HEK293T (cell line): ENCODE measurements at regions not wholly inside any gene's neighbourhood (a gene's known extent, or its start where the extent isn't known, plus 50 kb on each side); places are given as distances from the start of the nearest gene placed in this dataset.

Experiments
- BHLHE40 ChIP-seq: fragments of 450-650 bp; IDR thresholded peaks from 2 replicates; pipeline ENCODE4 v1.6.1; 2016; ENCODE audit warnings: mild to moderate bottlenecking, moderate library complexity, borderline replicate concordance
- CTBP1 ChIP-seq: fragments of 450-650 bp; IDR thresholded peaks from 2 replicates; pipeline ENCODE4 v1.6.1; 2016; ENCODE audit warnings: borderline replicate concordance
- FOXA1 ChIP-seq: fragments of 450-650 bp; IDR thresholded peaks from 2 replicates; pipeline ENCODE4 v1.6.1; 2016; ENCODE audit warnings: mild to moderate bottlenecking
- FOXK2 ChIP-seq: fragments of 450-650 bp; IDR thresholded peaks from 2 replicates; pipeline ENCODE4 v1.6.1; 2016; ENCODE audit warnings: mild to moderate bottlenecking
- FOXM1 ChIP-seq: fragments of 450-650 bp; IDR thresholded peaks from 2 replicates; pipeline ENCODE4 v1.6.1; 2017; ENCODE audit warnings: mild to moderate bottlenecking, borderline replicate concordance
- HDGF ChIP-seq: fragments of 450-650 bp; IDR thresholded peaks from 2 replicates; pipeline ENCODE4 v1.6.1; 2017; ENCODE audit warnings: antibody characterized with exemption, borderline replicate concordance
- L3MBTL2 ChIP-seq: fragments of 450-650 bp; conservative IDR thresholded peaks from 2 replicates; pipeline ENCODE4 v1.6.1; 2016; ENCODE audit warnings: mild to moderate bottlenecking
- NFRKB ChIP-seq: fragments of 450-650 bp; IDR thresholded peaks from 2 replicates; pipeline ENCODE4 v1.6.1; 2016; ENCODE audit warnings: mild to moderate bottlenecking, moderate library complexity
- SP1 ChIP-seq: fragments of 450-650 bp; IDR thresholded peaks from 2 replicates; pipeline ENCODE4 v1.6.1; 2017
- SUZ12 ChIP-seq: fragments of 450-650 bp; IDR thresholded peaks from 2 replicates; pipeline ENCODE4 v1.6.1; 2016; ENCODE audit warnings: mild to moderate bottlenecking
- TARDBP ChIP-seq: fragments of 450-650 bp; IDR thresholded peaks from 2 replicates; pipeline ENCODE4 v1.6.1; 2016
- TF ChIP-seq, protein P1 (sequence below): fragments of 450-650 bp; IDR thresholded peaks from 2 replicates; pipeline ENCODE4 v1.6.1; 2016

DNA sequence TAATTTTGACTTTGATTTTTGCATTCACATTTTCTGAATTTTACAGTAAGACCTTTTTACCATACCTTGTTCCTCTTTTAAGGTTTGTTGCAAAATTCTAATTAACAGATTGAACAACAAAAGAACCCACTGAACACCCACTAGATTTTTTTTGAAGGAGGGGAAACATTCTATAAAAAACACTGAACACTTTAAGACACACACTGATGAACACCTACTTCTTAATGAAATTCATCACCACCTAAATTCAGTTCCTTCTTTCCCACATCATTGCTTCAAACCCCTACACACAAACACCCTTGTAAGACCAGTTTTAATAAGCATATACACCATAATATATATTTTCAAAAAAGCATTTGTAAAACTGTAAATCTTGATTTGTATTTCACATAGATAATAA lies 559.0 kb upstream of the MEF2C start:
- TF ChIP-seq CTBP1, result no peak
- no peak for TF ChIP-seq FOXA1
- no peak for TF ChIP-seq NFRKB
- no peak for TF ChIP-seq HDGF
- TF ChIP-seq FOXM1, result no peak
- TF ChIP-seq BHLHE40, result no peak
- TF ChIP-seq FOXK2, result no peak
- no peak for TF ChIP-seq SP1
- TF ChIP-seq TARDBP, result no peak
- no peak for TF ChIP-seq SUZ12
- TF ChIP-seq, protein P1, sequence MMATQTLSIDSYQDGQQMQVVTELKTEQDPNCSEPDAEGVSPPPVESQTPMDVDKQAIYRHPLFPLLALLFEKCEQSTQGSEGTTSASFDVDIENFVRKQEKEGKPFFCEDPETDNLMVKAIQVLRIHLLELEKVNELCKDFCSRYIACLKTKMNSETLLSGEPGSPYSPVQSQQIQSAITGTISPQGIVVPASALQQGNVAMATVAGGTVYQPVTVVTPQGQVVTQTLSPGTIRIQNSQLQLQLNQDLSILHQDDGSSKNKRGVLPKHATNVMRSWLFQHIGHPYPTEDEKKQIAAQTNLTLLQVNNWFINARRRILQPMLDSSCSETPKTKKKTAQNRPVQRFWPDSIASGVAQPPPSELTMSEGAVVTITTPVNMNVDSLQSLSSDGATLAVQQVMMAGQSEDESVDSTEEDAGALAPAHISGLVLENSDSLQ, result no peak
- no peak for TF ChIP-seq L3MBTL2
